K562 (cell line): ENCODE measurements at regions not wholly inside any gene's neighbourhood (a gene's known extent, or its start where the extent isn't known, plus 50 kb on each side); places are given as distances from the start of the nearest gene placed in this dataset.

Experiments used
- ATAC-seq: fragments of 200-7000 bp; cut with Tn5 transposase; 3 replicates; pipeline ENCODE4 v1.9.1; 2020; ENCODE audit warnings: moderate library complexity
- BruUV-seq: library from RNA; stranded (reverse); fragments of 400-500 nt; replicated peaks from 2 replicates; lab custom pipeline; 2021; lab: Mats Ljungman, UMichigan
- CTCF ChIA-PET: fragments of 300-600 bp; formaldehyde crosslinking; extraction: SDS; loops from one replicate; lab custom pipeline; 2021; ENCODE audit warnings: low intra/inter-chr PET ratio; lab: Yijun Ruan, JAX
- POLR2A ChIA-PET: fragments of 300-600, 350-650 bp; sonication (Branson Sonifier 250); formaldehyde crosslinking; extraction: SDS; loops from one replicate; lab custom pipeline; 2021; ENCODE audit warnings: antibody characterized with exemption, inconsistent platforms; lab: Yijun Ruan, JAX
- DNase-seq, 4 experiments: peaks; one replicate each; pipeline versions ENCODE4 v3.0.0 to v3.0.0-alpha.2; 2011 to 2018; ENCODE audit warnings: low spot score in 3 of 4, mixed read lengths in 3 of 4; ENCODE audit errors: extremely low read depth in 1 of 4
- FAIRE-seq: peaks from 2 replicates; lab custom pipeline; 2011; peaks lifted over from hg19 to GRCh38; lab: Jason Lieb, UNC
- H2AFZ ChIP-seq: 2 replicates; pipeline ENCODE4 v1.6.0; 2011; ENCODE audit warnings: low read depth, low read length, control low read depth, inconsistent platforms
- H3K27ac ChIP-seq: fragments of 200-600 bp; 3 replicates; pipeline ENCODE4 v1.8.0; 2011; ENCODE audit warnings: low read depth, mild to moderate bottlenecking, control low read depth, inconsistent platforms, low read length, moderate library complexity, mixed read lengths; ENCODE audit errors: extremely low read depth
- H3K27me3 ChIP-seq, 2 experiments: fragments of 300-600 bp in 1 of 2; 2 replicates in 1 of 2; 3 replicates in 1 of 2; pipeline versions ENCODE4 v1.6.0 to v1.8.0; 2011; ENCODE audit warnings: inconsistent platforms in 2 of 2, low read length in 2 of 2, mild to moderate bottlenecking in 1 of 2, mixed read lengths in 1 of 2, moderate library complexity in 1 of 2; ENCODE audit not compliant: control insufficient read depth in 2 of 2, insufficient read depth in 2 of 2
- H3K36me3 ChIP-seq: fragments of 300-600 bp; 3 replicates; pipeline ENCODE4 v1.8.0; 2011; ENCODE audit warnings: mild to moderate bottlenecking, low read length, inconsistent platforms; ENCODE audit not compliant: control insufficient read depth, insufficient read depth
- H3K4me1 ChIP-seq, 2 experiments: fragments of 200-600 bp in 1 of 2; replicated peaks in 1 of 2; 2 replicates in 1 of 2; 3 replicates in 1 of 2; pipeline versions ENCODE4 v1.5.1 to v1.8.0; 2011; ENCODE audit warnings: inconsistent platforms in 2 of 2, low read length in 2 of 2, mild to moderate bottlenecking in 1 of 2, mixed read lengths in 1 of 2, moderate library complexity in 1 of 2; ENCODE audit not compliant: control insufficient read depth in 2 of 2, insufficient read depth in 2 of 2
- H3K4me2 ChIP-seq: 2 replicates; pipeline ENCODE4 v1.6.1; 2011; ENCODE audit warnings: low read length, control low read depth, inconsistent platforms, mixed read lengths; ENCODE audit not compliant: insufficient read depth
- H3K4me3 ChIP-seq: fragments of 200-600 bp; sonication (generic), shearing (Covaris generic); 2 replicates; pipeline ENCODE4 v1.5.1; 2016; ENCODE audit warnings: control low read depth, inconsistent platforms
- H3K79me2 ChIP-seq: fragments of 200-600 bp; 3 replicates; pipeline ENCODE4 v1.8.0; 2011; ENCODE audit warnings: low read length, inconsistent platforms; ENCODE audit not compliant: control insufficient read depth, insufficient read depth
- H3K9ac ChIP-seq, 2 experiments: 2 replicates each; pipeline versions ENCODE4 v1.6.0 to v1.6.1; 2011; ENCODE audit warnings: low read depth in 2 of 2, low read length in 2 of 2, control low read depth in 1 of 2, inconsistent platforms in 1 of 2, mild to moderate bottlenecking in 1 of 2, mixed read lengths in 1 of 2; ENCODE audit not compliant: insufficient read depth in 1 of 2
- H3K9me1 ChIP-seq: one replicate; pipeline ENCODE4 v1.6.0; 2011; ENCODE audit warnings: inconsistent platforms, mild to moderate bottlenecking, low read length, moderate library complexity; ENCODE audit not compliant: control insufficient read depth, insufficient read depth
- H3K9me3 ChIP-seq: replicated peaks from 2 replicates; pipeline ENCODE4 v1.5.1; 2011; ENCODE audit warnings: low read depth, low read length, inconsistent platforms; ENCODE audit not compliant: control insufficient read depth, insufficient read depth
- H4K20me1 ChIP-seq: replicated peaks from 2 replicates; pipeline ENCODE4 v1.6.1; 2011; ENCODE audit warnings: low read length, inconsistent platforms, mixed read lengths; ENCODE audit not compliant: control insufficient read depth, insufficient read depth
- GMEB1 ChIP-seq: fragments of 250-450 bp; sonication (Bioruptor Pico); IDR thresholded peaks from 2 replicates; pipeline ENCODE4 v1.4.0; 2020; ENCODE audit warnings: mild to moderate bottlenecking
- HBP1 ChIP-seq: fragments of 450-650 bp; formaldehyde crosslinking; IDR thresholded peaks from 2 replicates; pipeline ENCODE4 v1.4.0; 2022; ENCODE audit warnings: missing genetic modification characterization
- HDAC3 ChIP-seq: fragments of 450-650 bp; IDR thresholded peaks from 2 replicates; pipeline ENCODE4 v1.6.1; 2018; ENCODE audit warnings: borderline replicate concordance, mild to moderate bottlenecking, moderate library complexity; ENCODE audit not compliant: partially characterized antibody
- ILK ChIP-seq: fragments of 450-650 bp; IDR thresholded peaks from 2 replicates; pipeline ENCODE4 v1.6.1; 2016; ENCODE audit warnings: missing genetic modification characterization, low read depth, mild to moderate bottlenecking, missing compliant biosample characterization, moderate library complexity, borderline replicate concordance
- PTTG1 ChIP-seq: fragments of 450-650 bp; IDR thresholded peaks from 2 replicates; pipeline ENCODE4 v1.6.1; 2016; ENCODE audit warnings: low read depth, mild to moderate bottlenecking, missing genetic modification characterization, missing compliant biosample characterization
- RHOXF2B ChIP-seq: fragments of 250-450 bp; sonication (Bioruptor Pico); conservative IDR thresholded peaks from 2 replicates; pipeline ENCODE4 v1.5.1; 2021
- SRSF3 ChIP-seq: fragments of 200-400 bp; formaldehyde crosslinking; IDR thresholded peaks from 2 replicates; pipeline ENCODE4 v1.6.1; 2016; ENCODE audit warnings: mild to moderate bottlenecking, low read length, moderate library complexity; ENCODE audit not compliant: insufficient read depth
- TAF7 ChIP-seq: fragments of 450-650 bp; IDR thresholded peaks from 2 replicates; pipeline ENCODE4 v1.6.1; 2016; ENCODE audit warnings: missing genetic modification characterization, missing compliant biosample characterization
- ZNF518B ChIP-seq: fragments of 250-450 bp; sonication (Bioruptor Pico); IDR thresholded peaks from 2 replicates; pipeline ENCODE4 v1.5.0; 2021; ENCODE audit warnings: mild to moderate bottlenecking, moderate library complexity
- ZNF57 ChIP-seq: fragments of 450-650 bp; formaldehyde crosslinking; IDR thresholded peaks from 2 replicates; pipeline ENCODE4 v1.4.0; 2020; ENCODE audit warnings: mild to moderate bottlenecking, moderate library complexity
- WGBS: fragments of 100-300 bp; shearing (Covaris generic); methylation state at CpG from one replicate; pipeline ENCODE4 v1.1.6; 2016; ENCODE audit warnings: low coverage, mixed read lengths; ENCODE audit not compliant: insufficient coverage; ENCODE audit errors: missing lambda C conversion rate; 5-methylcytosine and 5-hydroxymethylcytosine counted together
- in situ Hi-C: fragments of 300-500 bp; cut with MboI; formaldehyde crosslinking; loops from 4 replicates; pipeline ENCODE4 v1.15.0; 2018; ENCODE audit warnings: inconsistent platforms, mixed read lengths
- intact Hi-C: fragments of 100-400 bp; cut with micrococcal nuclease; formaldehyde crosslinking; loops from 2 replicates; pipeline ENCODE4 v1.14.2; 2022
- TF ChIP-seq, protein P1 (sequence below), 2 experiments: IDR thresholded peaks; 2 replicates each; pipeline ENCODE4 v1.6.1; 2011; ENCODE audit warnings: borderline replicate concordance in 1 of 2, control low read depth in 1 of 2, low read depth in 1 of 2, low read length in 1 of 2, mild to moderate bottlenecking in 1 of 2, mixed read lengths in 1 of 2, moderate library complexity in 1 of 2; ENCODE audit not compliant: insufficient read depth in 1 of 2, insufficient read length in 1 of 2, poor library complexity in 1 of 2, severe bottlenecking in 1 of 2; ENCODE audit errors: extremely low read depth in 1 of 2
- TF ChIP-seq, protein P2 (sequence below): fragments of 250-450 bp; sonication (Bioruptor Pico); IDR thresholded peaks from 2 replicates; pipeline ENCODE4 v1.5.0; 2021

GRCh38 chr16:86248310-86248905, 261.9 kb upstream of the FOXF1 start (continued):
- TF ChIP-seq HBP1 (CRISPR knock-in tag) (no peak), ZNF57 (CRISPR knock-in tag) (no peak), TAF7 (no peak), PTTG1 (no peak), RHOXF2B (CRISPR knock-in tag) (no peak), SRSF3 (no peak), GMEB1 (no peak)

DNA sequence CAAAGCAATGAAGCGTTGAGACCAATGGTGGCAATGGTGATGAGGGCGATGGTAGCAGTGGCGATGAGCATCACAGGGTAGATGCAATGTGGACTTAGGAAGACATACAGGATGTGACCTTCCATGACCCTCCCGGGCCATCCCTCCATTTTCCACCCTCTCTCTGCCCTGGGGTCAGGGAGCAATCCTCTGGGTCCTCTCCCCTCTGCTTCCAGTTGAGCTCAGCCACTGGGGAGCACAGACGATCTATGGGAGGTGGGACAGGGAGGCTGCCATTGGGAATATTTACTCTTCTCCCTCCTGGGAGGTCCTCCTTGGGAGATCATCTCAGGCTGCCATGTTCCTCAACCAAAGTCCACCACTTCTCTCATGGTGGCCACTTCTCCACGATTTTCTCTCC, 260.7 kb upstream of the FOXF1 start:
- Histone ChIP-seq H3K4me3 (no peak overlapping the region), H3K27me3 (peaks cover 4 to 43% of the 10 kb centered on the region in 2 experiments; a peak in 3 of 5 replicates), H3K9me1 (no peaks in the 10 kb centered on the region), H3K36me3 (no peaks in the 10 kb centered on the region), H3K27ac (no peak overlapping the region), H3K4me1 (no peaks in the 10 kb centered on the region), H3K9me3 (no peaks in the 10 kb centered on the region), H3K9ac (no peak overlapping the region), H3K79me2 (no peaks in the 10 kb centered on the region), H3K4me2 (no peak overlapping the region), H4K20me1 (peaks cover 4% of the 10 kb centered on the region; the same call in 1 of the 2 replicates), H2AFZ (no peak overlapping the region)
- intact Hi-C loops (loop anchor here (10.0 kb wide), 1 partner anchor 275 kb away; no protein-coding TSS in a partner anchor), in situ Hi-C loops (no loop called here)
- WGBS, result 0% methylated on average over 6 of the region's 6 CpGs
- ChIA-PET CTCF (no interaction called here), POLR2A (no interaction called here)
- no peak for DNase-seq
- ATAC-seq, result no peak
- FAIRE-seq, result no peak
- no TSS peak for BruUV-seq
- TF ChIP-seq ILK (tag), result no peak
- no peak for TF ChIP-seq HDAC3
- TF ChIP-seq ZNF518B (CRISPR knock-in tag), result no peak
- TF ChIP-seq, protein P1, sequence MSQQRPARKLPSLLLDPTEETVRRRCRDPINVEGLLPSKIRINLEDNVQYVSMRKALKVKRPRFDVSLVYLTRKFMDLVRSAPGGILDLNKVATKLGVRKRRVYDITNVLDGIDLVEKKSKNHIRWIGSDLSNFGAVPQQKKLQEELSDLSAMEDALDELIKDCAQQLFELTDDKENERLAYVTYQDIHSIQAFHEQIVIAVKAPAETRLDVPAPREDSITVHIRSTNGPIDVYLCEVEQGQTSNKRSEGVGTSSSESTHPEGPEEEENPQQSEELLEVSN (IDR thresholded peaks at IDR 0.05; ENCODE audit: borderline replicate concordance in 1 of 2, extremely low read depth in 1 of 2, insufficient read depth in 1 of 2, insufficient read length in 1 of 2, low read depth in 1 of 2, low read length in 1 of 2, poor library complexity in 1 of 2, severe bottlenecking in 1 of 2), result no peak
- TF ChIP-seq, protein P2, sequence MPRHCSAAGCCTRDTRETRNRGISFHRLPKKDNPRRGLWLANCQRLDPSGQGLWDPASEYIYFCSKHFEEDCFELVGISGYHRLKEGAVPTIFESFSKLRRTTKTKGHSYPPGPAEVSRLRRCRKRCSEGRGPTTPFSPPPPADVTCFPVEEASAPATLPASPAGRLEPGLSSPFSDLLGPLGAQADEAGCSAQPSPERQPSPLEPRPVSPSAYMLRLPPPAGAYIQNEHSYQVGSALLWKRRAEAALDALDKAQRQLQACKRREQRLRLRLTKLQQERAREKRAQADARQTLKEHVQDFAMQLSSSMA (CRISPR knock-in tag), result no peak
